ENCODE measurements at regions not wholly inside any gene's neighbourhood (a gene's known extent, or its start where the extent isn't known, plus 50 kb on each side); places are given as distances from the start of the nearest gene placed in this dataset.

DNA sequence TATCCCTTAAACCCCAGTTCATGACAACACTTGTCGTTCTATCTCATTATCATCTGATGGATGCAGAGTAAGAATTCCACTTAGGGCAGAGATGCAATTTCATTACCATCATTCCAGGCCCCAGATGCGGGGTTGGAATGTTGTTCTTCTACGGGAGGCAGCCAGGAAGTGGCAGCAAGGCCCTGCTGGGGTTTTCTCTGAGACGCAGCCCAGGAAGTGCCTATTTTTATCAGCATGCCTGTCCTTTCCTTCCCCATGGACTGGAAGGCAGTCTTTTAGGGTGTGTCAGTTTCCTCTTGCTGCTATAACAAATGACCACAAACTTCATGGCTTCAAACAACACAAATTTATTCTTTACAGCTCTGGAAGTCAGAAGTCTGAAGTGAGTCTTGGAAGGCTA lies 246.6 kb upstream of the DYNLRB2 start:
- TF ChIP-seq TOX (CRISPR knock-in tag; IDR thresholded peaks at IDR 0.05; ENCODE audit: borderline replicate concordance) = no peak
- no peak for TF ChIP-seq PPARA (CRISPR knock-in tag; IDR thresholded peaks at IDR 0.05; ENCODE audit: borderline replicate concordance)
